Heart right ventricle (tissue), 16 donors: ENCODE measurements at regions not wholly inside any gene's neighbourhood (a gene's known extent, or its start where the extent isn't known, plus 50 kb on each side); places are given as distances from the start of the nearest gene placed in this dataset.
A peak's percentile ranks its signal among the peaks of the same experiment; 100 is the strongest.

ENCODE experiments used
- ATAC-seq, 8 donors: fragments of 200-7000 bp; cut with Tn5 transposase; one replicate each; pipeline ENCODE4 v1.9.1; 2020; ENCODE audit warnings: mild to moderate bottlenecking in 8 of 8, moderate library complexity in 8 of 8, moderate number of reproducible peaks in 1 of 8
- DNase-seq, 2 donors: peaks; one replicate each; pipeline ENCODE4 v3.0.0-alpha.2; 2020
- H3K27ac ChIP-seq, 10 donors: fragments of 200-600 bp; sonication (generic) in 2 of 10; one replicate each; pipeline versions ENCODE4 v1.5.0 to v1.8.0; 2020 to 2022; ENCODE audit warnings: mild to moderate bottlenecking in 3 of 10
- H3K27me3 ChIP-seq, 7 donors: fragments of 200-600 bp; one replicate each; pipeline ENCODE4 v1.8.0; 2021 to 2022; ENCODE audit warnings: mild to moderate bottlenecking in 2 of 7
- H3K36me3 ChIP-seq, 9 donors: fragments of 200-600 bp; sonication (generic) in 1 of 9; one replicate each; pipeline versions ENCODE4 v1.5.0 to v1.8.0; 2020 to 2022; ENCODE audit warnings: mild to moderate bottlenecking in 2 of 9
- H3K4me1 ChIP-seq, 9 donors: fragments of 200-600 bp; sonication (generic) in 1 of 9; one replicate each; pipeline versions ENCODE4 v1.5.0 to v1.8.0; 2020 to 2022; ENCODE audit warnings: mild to moderate bottlenecking in 4 of 9
- H3K4me3 ChIP-seq, 10 donors: fragments of 200-600 bp; sonication (generic) in 2 of 10; one replicate each; pipeline versions ENCODE4 v1.5.0 to v1.8.0; 2020 to 2022; ENCODE audit warnings: mild to moderate bottlenecking in 7 of 10, moderate library complexity in 2 of 10
- H3K9me3 ChIP-seq, 11 donors: fragments of 200-600 bp in 10 of 11; sonication (generic) in 2 of 11; one replicate each; pipeline versions ENCODE4 v1.5.0 to v1.8.0; 2013 to 2022; ENCODE audit warnings: mild to moderate bottlenecking in 2 of 11, control low read depth in 1 of 11, moderate library complexity in 1 of 11
- CTCF ChIP-seq, 9 donors: fragments of 200-600 bp; sonication (generic) in 2 of 9; IDR thresholded peaks; one replicate each; pipeline versions ENCODE4 v1.5.0 to v1.8.0; 2021 to 2022; ENCODE audit warnings: antibody characterized with exemption in 9 of 9, mild to moderate bottlenecking in 5 of 9, moderate library complexity in 1 of 9
- WGBS, 2 donors: extraction: QIAGEN DNeasy Blood & Tissue Kit; methylation state at CpG; one replicate each; pipeline ENCODE4 v1.1.7; 2013; ENCODE audit warnings: inconsistent platforms in 1 of 2; 5-methylcytosine and 5-hydroxymethylcytosine counted together
- intact Hi-C, 10 donors: fragments of 100-400 bp; cut with DNase I; formaldehyde crosslinking; loops; one replicate each; pipeline versions ENCODE4 v1.11.1 to v1.14.2; 2022
- donor health status: Arrhythmogenic right ventricular cardiomyopathy.
- donor health status: ischemic (EF 13 %, LVEDD 7.1; RV severe dilation, severe dysfunction).
- donor health status: healthy with polysubstance abuse.
- donor health status: DM: no; HTN: yes; CAD: no.
- donor health status: DM: no; HTN: no; CAD: no.
- donor health status: ischemic (EF 25% LVEDD 6.9; RV normal size, moderate dysfunction).
- donor health status: ischemic (EF 25% LVEDD 5.7; RV mildly dilated, moderate dysfunction).
- donor health status: healthy.
- donor health status: DM: yes; HTN: yes; CAD: no.
- donor health status: Ischemic cardiomyopathy.
- donor health status: ischemic (EF 35%, LVEDD 5.7; RV mildly dilated, moderate dysfunction).
- donor health status: nonischemic (EF 11% LVEDD 7.7; RV severe dilation, severe dysfunction).
- donor health status: DM: yes; HTN: yes; CAD: no.
- donor health status: PGD.
- donor health status: ischemic (EF 29% LVEDD 5.4; RV normal size, mild dysfunction).
- donor health status: nonischemic (EF 23%, LVEDD 6.1; RV moderate dilation, normal function).

GRCh38 chr5:109917154-109917546 lies 227.4 kb downstream of the MAN2A1 start:
- Histone ChIP-seq H3K9me3 (peaks cover 0 to 12% (median 0%) of the 10 kb centered on the region in 11 donors), H3K27me3 (no peaks in the 10 kb centered on the region), H3K4me3 (no peak overlapping the region), H3K27ac (no peak overlapping the region), H3K36me3 (no peaks in the 10 kb centered on the region), H3K4me1 (peaks cover 0 to 9% (median 0%) of the 10 kb centered on the region in 9 donors)
- DNase-seq (no peak), ATAC-seq (no peak)
- 75 to 80% methylated on average over 4 of the region's 4 CpGs for WGBS, 2 donors
- TF ChIP-seq CTCF (IDR thresholded peaks at IDR 0.05), result no peak
- intact Hi-C loops, result no loop called here

- Histone ChIP-seq H3K4me3 (no peak overlapping the region), H3K4me1 (peaks cover 0 to 6% (median 0%) of the 10 kb centered on the region in 9 donors), H3K27ac (no peak overlapping the region), H3K27me3 (no peaks in the 10 kb centered on the region), H3K36me3 (no peaks in the 10 kb centered on the region), H3K9me3 (peaks cover 0 to 12% (median 0%) of the 10 kb centered on the region in 11 donors)
- TF ChIP-seq CTCF (IDR thresholded peaks at IDR 0.05), result no peak
- ATAC-seq, result no peak
- no peak for DNase-seq
- WGBS, 2 donors, result 74 to 84% methylated on average over 4 of the region's 4 CpGs
- intact Hi-C loops, result no loop called here
Measured at GRCh38 chr5:109917966-109918365, 228.2 kb downstream of the MAN2A1 start.

GRCh38 chr5:109920736-109921135 lies 231.0 kb downstream of the MAN2A1 start:
- ATAC-seq, result no peak
- Histone ChIP-seq H3K9me3 (peaks cover 0 to 12% (median 0%) of the 10 kb centered on the region in 11 donors), H3K4me1 (peaks cover 0 to 6% (median 0%) of the 10 kb centered on the region in 9 donors), H3K27me3 (peaks cover 0 to 13% (median 3%) of the 10 kb centered on the region in 7 donors), H3K27ac (peak overlapping the region in 1 of 10 donors; percentile 44), H3K36me3 (no peaks in the 10 kb centered on the region), H3K4me3 (no peak overlapping the region)
- DNase-seq, result no peak
- WGBS, 2 donors, result 80 to 83% methylated on average over 4 of the region's 4 CpGs
- no peak for TF ChIP-seq CTCF (IDR thresholded peaks at IDR 0.05)
- intact Hi-C loops, result no loop called here

- H3K4me3 ChIP-seq, result no peak overlapping the region
- H3K27ac ChIP-seq, result peak overlapping the region in 1 of 10 donors; percentile 44
- intact Hi-C loops, result no loop called here
- H3K36me3 ChIP-seq, result no peaks in the 10 kb centered on the region
- TF ChIP-seq CTCF (IDR thresholded peaks at IDR 0.05), result no peak
- H3K4me1 ChIP-seq, result peaks cover 0 to 6% (median 0%) of the 10 kb centered on the region in 9 donors
- peaks cover 0 to 12% (median 0%) of the 10 kb centered on the region in 11 donors for H3K9me3 ChIP-seq
- H3K27me3 ChIP-seq, result peaks cover 0 to 14% (median 3%) of the 10 kb centered on the region in 7 donors
- 25 to 37% methylated on average over 5 of the region's 5 CpGs for WGBS, 2 donors
- peak; percentile 72 to 95 (median 91) for ATAC-seq
- DNase-seq, result peak; percentile 47 to 52
Measured at GRCh38 chr5:109921735-109922380, 232.1 kb downstream of the MAN2A1 start.
